ENCODE measurements at regions not wholly inside any gene's neighbourhood (a gene's known extent, or its start where the extent isn't known, plus 50 kb on each side); places are given as distances from the start of the nearest gene placed in this dataset.

DNA sequence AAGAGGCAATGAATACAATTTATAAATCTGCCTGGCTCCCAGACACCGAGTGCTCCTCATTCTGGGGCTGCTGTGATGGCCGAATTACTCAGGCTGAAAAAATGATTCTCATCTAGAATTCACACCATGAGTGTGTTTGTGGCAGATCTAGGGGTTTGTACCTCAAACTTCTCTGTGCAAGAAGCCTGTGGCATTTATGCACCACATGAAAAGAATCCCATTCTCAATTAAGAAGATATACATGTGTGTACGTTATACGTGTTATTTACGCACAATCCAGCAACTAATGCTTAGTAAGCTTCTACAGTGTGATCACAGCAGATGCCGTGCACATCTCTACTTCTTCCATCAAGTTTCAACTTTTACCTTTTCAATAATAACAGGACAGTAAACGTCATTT, 476.8 kb downstream of the SHQ1 start:
- Mint-ChIP-seq H3K36me3 (ENCODE audit: insufficient read depth) (peaks cover 6% of the 10 kb centered on the region), H3K9me3 (no peaks in the 10 kb centered on the region), H3K4me1 (ENCODE audit: low read depth) (peaks cover 37% of the 10 kb centered on the region), H3K27me3 (ENCODE audit: low read depth) (no peaks in the 10 kb centered on the region), H3K4me3 (no peak overlapping the region)
- DNase-seq: no peak
- ATAC-seq: peak in 1 of 2 donors; percentile 9

GRCh38 chr3:72370947-72371346, 477.3 kb downstream of the SHQ1 start:
- no peaks in the 10 kb centered on the region for H3K27me3 Mint-ChIP-seq (ENCODE audit: low read depth)
- peaks cover 6% of the 10 kb centered on the region for H3K36me3 Mint-ChIP-seq (ENCODE audit: insufficient read depth)
- DNase-seq (no peak), ATAC-seq (no peak)
- no peak overlapping the region for H3K4me3 Mint-ChIP-seq
- no peaks in the 10 kb centered on the region for H3K9me3 Mint-ChIP-seq
- H3K4me1 Mint-ChIP-seq (ENCODE audit: low read depth): peaks cover 35% of the 10 kb centered on the region

GRCh38 chr3:72369681-72370080, 478.6 kb downstream of the SHQ1 start:
- Mint-ChIP-seq H3K4me3 (no peak overlapping the region), H3K4me1 (ENCODE audit: low read depth) (peaks cover 24% of the 10 kb centered on the region), H3K9me3 (no peaks in the 10 kb centered on the region), H3K36me3 (ENCODE audit: insufficient read depth) (peaks cover 6% of the 10 kb centered on the region), H3K27me3 (ENCODE audit: low read depth) (no peaks in the 10 kb centered on the region)
- DNase-seq (no peak), ATAC-seq (no peak)

DNA sequence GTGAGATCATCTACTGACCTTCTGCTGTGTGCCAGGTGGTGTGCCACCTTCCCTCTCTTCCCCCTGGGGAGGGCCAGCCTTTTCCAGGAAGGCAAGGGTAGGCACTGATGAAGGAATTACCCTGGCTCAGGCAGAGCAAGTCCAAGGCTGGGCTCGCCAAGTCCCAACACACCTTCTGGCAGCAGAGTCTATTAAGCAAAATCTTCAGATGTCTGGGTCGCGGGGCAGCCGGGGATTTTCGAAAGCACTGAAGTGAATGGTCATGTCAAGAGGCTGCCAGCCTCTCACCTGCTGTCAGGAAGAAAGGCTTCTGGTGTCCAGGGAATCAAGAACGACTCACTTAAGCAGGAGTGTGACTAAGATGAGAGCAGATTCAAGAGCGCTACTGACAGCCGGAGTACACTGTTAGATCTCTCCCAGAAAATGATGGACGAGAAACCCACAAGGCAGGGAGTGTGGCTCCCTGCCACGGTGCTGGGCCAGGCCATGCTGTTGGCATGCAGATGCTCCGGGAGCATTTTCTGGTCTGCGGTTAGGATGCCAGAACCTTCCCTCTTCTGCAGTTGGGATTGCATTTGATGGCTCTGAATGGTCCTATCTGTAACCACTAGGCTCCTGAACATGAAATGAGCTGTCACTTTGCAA, 479.8 kb downstream of the SHQ1 start:
- Mint-ChIP-seq H3K4me3 (no peak overlapping the region), H3K36me3 (ENCODE audit: insufficient read depth) (peaks cover under 1% of the 10 kb centered on the region), H3K4me1 (ENCODE audit: low read depth) (peaks cover 15% of the 10 kb centered on the region), H3K27me3 (ENCODE audit: low read depth) (peaks cover 1% of the 10 kb centered on the region), H3K9me3 (no peaks in the 10 kb centered on the region)
- DNase-seq (no peak), ATAC-seq (no peak)

GRCh38 chr3:72361990-72362389, 486.3 kb downstream of the SHQ1 start:
- ATAC-seq: no peak
- no peak overlapping the region for H3K4me3 Mint-ChIP-seq
- DNase-seq: no peak
- H3K4me1 Mint-ChIP-seq (ENCODE audit: low read depth): no peaks in the 10 kb centered on the region
- H3K9me3 Mint-ChIP-seq: no peaks in the 10 kb centered on the region
- H3K36me3 Mint-ChIP-seq (ENCODE audit: insufficient read depth): no peaks in the 10 kb centered on the region
- H3K27me3 Mint-ChIP-seq (ENCODE audit: low read depth): peaks cover 10% of the 10 kb centered on the region

DNA sequence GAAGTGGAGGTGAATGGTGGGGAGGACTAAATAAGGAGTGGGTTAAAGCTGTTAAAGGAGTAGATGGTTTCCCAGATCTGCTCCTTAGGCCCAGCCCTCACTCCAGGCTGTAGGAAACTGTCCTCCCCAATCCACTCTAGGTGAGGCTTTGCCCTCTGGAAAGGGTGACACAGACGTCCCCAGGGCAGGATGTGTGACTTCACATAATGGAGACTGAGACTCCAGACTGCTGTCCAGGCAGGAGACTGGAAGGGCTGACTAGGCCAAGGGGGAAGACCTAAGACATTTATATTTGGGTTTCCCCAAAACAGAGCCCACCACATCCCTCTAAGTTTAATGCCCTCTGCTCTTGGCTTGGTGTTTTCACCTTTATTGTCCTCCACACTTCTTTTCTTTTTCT, 488.5 kb downstream of the SHQ1 start:
- DNase-seq (no peak), ATAC-seq (no peak)
- Mint-ChIP-seq H3K27me3 (ENCODE audit: low read depth) (peaks cover 10% of the 10 kb centered on the region), H3K4me1 (ENCODE audit: low read depth) (no peaks in the 10 kb centered on the region), H3K4me3 (no peak overlapping the region), H3K36me3 (ENCODE audit: insufficient read depth) (no peaks in the 10 kb centered on the region), H3K9me3 (no peaks in the 10 kb centered on the region)

DNA sequence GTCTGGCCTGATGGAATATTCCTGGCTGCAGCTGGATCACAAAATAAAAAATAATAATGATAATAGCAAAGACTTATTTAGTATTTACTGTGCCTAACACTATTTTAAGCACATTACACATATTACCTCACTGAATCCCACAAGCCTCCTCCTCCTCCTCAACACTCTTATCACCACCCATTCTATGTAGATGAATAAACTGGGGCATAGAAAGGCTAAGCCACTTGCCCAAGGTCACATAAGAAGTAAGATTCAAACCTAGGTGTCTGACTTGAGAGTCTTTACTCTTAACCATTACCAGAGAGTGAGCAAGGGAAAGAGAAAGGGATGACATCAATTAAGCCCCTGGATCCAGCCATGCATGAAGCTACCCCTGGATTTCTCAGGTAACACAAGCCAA, 493.1 kb downstream of the SHQ1 start:
- no peaks in the 10 kb centered on the region for H3K4me1 Mint-ChIP-seq (ENCODE audit: low read depth)
- ATAC-seq (no peak), DNase-seq (no peak)
- no peaks in the 10 kb centered on the region for H3K9me3 Mint-ChIP-seq
- no peaks in the 10 kb centered on the region for H3K27me3 Mint-ChIP-seq (ENCODE audit: low read depth)
- H3K36me3 Mint-ChIP-seq (ENCODE audit: insufficient read depth): no peaks in the 10 kb centered on the region
- H3K4me3 Mint-ChIP-seq: no peak overlapping the region

DNA sequence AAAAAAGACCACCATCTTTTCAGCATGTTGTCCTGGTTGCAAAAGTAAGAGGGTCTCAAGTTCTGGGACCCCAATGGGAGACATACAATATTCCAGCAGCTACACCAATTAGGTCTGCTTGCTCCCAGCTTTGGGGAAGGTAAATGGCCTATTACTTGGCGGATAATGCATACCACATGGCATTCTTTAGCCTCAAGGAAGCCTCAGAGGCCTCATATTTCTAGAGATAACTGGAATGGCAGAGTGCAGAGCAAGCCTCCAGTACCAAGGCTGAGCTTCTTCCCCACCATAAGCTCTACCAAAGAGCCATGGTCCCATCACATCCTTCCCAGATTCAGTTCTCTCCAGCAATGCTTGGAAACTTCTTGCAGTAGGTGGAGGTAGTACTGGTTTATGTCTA, 493.8 kb downstream of the SHQ1 start:
- no peak for ATAC-seq
- no peaks in the 10 kb centered on the region for H3K9me3 Mint-ChIP-seq
- no peaks in the 10 kb centered on the region for H3K4me1 Mint-ChIP-seq (ENCODE audit: low read depth)
- H3K4me3 Mint-ChIP-seq: no peak overlapping the region
- DNase-seq: no peak
- H3K36me3 Mint-ChIP-seq (ENCODE audit: insufficient read depth): no peaks in the 10 kb centered on the region
- H3K27me3 Mint-ChIP-seq (ENCODE audit: low read depth): no peaks in the 10 kb centered on the region

DNA sequence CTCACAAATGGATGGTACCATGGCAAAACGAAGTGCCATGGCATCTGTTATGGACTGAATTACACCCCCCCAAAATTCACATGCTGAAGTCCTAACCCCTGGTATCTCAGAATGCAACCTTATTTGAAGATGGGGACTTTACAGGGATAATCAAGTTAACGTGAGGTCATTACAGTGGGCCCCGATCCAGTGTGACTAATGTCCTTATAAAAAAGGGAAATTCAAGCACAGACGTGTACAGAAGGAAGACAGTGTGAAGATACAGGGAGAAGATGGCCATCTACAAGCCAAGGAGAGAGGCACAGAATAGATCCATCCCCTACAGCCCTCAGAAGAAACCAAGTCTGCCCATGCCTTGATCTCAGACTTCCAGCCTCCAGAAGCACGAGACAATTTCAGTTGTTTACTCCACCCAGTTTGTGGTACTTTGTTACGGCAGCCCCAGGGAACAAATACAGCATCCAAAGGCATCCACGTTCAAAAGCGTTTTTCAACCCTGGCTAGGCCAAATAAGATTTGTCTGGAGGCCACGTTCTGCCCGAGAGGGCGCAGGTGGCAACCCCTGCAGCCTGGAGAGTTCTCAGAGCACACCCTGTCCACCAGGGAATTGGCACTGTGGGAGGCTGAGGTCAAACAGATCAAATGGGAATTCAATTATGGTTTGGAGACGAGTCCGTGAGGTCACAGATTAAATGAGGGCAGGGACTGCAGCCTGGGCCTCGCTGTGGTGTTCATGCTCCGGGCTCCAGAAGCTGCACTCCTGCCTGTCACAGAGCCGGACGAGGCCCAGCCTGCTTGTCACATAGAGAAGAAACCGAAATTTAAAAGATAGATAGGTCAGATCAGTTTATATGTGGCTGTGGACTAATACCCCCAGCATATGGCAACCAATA, 494.8 kb downstream of the SHQ1 start:
- H3K36me3 Mint-ChIP-seq (ENCODE audit: insufficient read depth): no peaks in the 10 kb centered on the region
- DNase-seq: no peak
- H3K27me3 Mint-ChIP-seq (ENCODE audit: low read depth): no peaks in the 10 kb centered on the region
- H3K4me3 Mint-ChIP-seq: no peak overlapping the region
- ATAC-seq: no peak
- H3K4me1 Mint-ChIP-seq (ENCODE audit: low read depth): peaks cover 6% of the 10 kb centered on the region
- H3K9me3 Mint-ChIP-seq: no peaks in the 10 kb centered on the region

DNA sequence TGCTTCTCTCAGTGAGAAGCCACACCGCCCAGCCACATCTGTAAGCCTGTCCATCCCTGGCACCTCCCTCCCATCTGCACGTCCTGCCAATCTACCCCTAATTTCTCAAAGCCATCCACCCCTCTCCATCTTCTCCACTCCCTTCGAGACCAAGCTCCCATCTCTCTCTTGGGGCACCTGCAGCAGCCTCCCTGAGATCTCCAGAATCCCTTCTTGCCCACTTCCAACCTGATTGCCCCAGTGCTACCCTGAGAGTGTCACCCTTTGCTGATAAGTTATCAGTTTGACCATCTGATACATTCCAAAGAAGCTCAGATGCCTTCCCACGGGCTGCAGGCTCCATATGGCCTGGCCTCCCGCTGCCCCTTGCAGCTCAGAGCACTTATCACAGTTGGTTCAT, 496.1 kb downstream of the SHQ1 start:
- peaks cover 19% of the 10 kb centered on the region for H3K4me1 Mint-ChIP-seq (ENCODE audit: low read depth)
- DNase-seq (no peak), ATAC-seq (no peak)
- H3K9me3 Mint-ChIP-seq: no peaks in the 10 kb centered on the region
- no peaks in the 10 kb centered on the region for H3K27me3 Mint-ChIP-seq (ENCODE audit: low read depth)
- H3K4me3 Mint-ChIP-seq: no peak overlapping the region
- no peaks in the 10 kb centered on the region for H3K36me3 Mint-ChIP-seq (ENCODE audit: insufficient read depth)

DNA sequence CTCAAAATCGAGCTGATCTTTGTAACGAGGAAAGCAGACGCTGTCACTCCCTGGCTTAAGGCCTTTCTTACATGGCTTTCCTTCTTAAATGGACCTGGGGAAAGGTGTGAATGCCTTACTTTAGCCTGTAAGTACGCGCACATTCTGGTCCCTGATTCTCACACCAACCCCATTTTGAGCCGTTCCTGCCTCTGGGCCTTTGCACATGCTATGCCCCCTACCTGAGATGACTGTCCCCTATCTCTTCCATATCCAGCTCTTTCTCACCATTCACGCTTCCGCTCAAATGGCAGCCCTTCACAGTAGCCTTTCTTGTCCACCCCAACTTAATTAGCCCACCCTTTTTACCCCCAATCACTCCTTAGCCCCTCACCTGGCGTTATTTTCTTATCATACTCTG, 496.7 kb downstream of the SHQ1 start:
- ATAC-seq: no peak

DNA sequence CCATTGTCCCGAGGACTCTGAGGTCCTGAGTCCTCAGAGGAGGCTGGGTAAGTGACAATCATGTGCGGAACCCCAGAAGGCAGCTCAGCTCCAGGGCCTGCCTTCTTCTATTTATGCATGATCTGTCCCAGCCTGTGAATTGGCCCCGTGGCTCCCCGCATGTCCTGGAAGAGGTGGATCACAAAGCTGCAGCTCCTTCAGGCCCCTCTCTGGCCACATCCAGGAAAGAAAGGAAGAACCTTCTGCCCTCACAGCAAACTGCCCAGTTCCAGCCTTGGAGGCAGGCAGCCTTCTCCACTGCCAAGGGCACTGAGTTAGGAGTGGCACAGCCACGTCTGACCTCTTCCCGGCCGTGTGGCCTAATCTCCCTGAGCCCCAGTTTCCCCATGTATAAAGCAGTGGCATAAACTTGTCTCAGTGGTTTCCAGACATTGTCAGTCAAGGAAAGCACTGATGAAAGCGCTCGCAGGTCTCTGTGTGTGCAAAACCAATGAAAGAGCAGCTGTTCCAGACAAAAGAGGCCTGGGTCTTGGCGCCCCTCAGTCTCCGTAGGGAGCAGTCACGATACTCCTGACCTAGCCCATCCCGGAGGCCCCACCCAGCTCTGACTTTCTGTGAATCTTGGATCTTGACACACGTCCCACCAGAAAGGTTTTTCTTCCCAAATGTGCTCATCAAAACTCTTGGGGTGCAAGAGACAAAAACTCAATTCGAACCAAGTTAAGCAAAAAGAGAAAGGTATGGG, 497.3 kb downstream of the SHQ1 start:
- DNase-seq (no peak), ATAC-seq (no peak)
- Mint-ChIP-seq H3K36me3 (ENCODE audit: insufficient read depth) (no peaks in the 10 kb centered on the region), H3K4me3 (no peak overlapping the region), H3K27me3 (ENCODE audit: low read depth) (no peaks in the 10 kb centered on the region), H3K9me3 (no peaks in the 10 kb centered on the region), H3K4me1 (ENCODE audit: low read depth) (peaks cover 31% of the 10 kb centered on the region)

More for the DNA sequence above, 496.7 kb downstream of the SHQ1 start:
- H3K36me3 Mint-ChIP-seq (ENCODE audit: insufficient read depth): no peaks in the 10 kb centered on the region
- no peak overlapping the region for H3K4me3 Mint-ChIP-seq
- H3K27me3 Mint-ChIP-seq (ENCODE audit: low read depth): no peaks in the 10 kb centered on the region
- no peak for DNase-seq
- peaks cover 25% of the 10 kb centered on the region for H3K4me1 Mint-ChIP-seq (ENCODE audit: low read depth)
- no peaks in the 10 kb centered on the region for H3K9me3 Mint-ChIP-seq

GRCh38 chr3:72348357-72348756, 499.9 kb downstream of the SHQ1 start:
- H3K36me3 Mint-ChIP-seq (ENCODE audit: insufficient read depth): no peaks in the 10 kb centered on the region
- DNase-seq (no peak), ATAC-seq (no peak)
- no peaks in the 10 kb centered on the region for H3K9me3 Mint-ChIP-seq
- no peaks in the 10 kb centered on the region for H3K27me3 Mint-ChIP-seq (ENCODE audit: low read depth)
- peaks cover 57% of the 10 kb centered on the region for H3K4me1 Mint-ChIP-seq (ENCODE audit: low read depth)
- no peak overlapping the region for H3K4me3 Mint-ChIP-seq

DNA sequence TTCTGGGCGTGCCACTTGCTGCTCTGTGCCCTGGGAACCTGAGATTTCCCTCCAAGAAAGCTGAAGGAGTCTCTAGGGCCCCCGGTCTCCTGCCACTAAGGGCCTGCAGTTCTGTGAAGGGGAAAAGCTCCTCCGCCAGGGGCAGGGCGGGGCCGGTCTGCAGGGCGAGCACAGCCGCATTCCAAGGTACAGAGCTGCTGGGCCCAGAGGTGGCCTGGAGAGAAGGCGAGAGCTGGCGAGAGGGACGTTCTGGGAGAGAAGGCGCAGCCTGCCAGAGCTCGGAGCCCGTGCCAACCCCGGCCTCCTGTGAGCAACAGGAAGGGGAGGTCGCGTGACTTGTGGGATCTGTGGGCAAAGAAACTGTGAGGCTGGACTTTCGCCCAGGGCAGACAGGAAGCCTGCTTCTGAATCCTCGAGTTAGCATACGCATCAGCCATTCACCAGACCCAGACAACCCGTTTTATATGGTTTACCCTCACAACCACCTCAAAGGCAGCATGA, 500.4 kb downstream of the SHQ1 start:
- H3K4me1 Mint-ChIP-seq (ENCODE audit: low read depth): peaks cover 62% of the 10 kb centered on the region
- no peaks in the 10 kb centered on the region for H3K27me3 Mint-ChIP-seq (ENCODE audit: low read depth)
- H3K36me3 Mint-ChIP-seq (ENCODE audit: insufficient read depth): no peaks in the 10 kb centered on the region
- H3K9me3 Mint-ChIP-seq: no peaks in the 10 kb centered on the region
- ATAC-seq (peak; percentile 59 to 72), DNase-seq (no peak)
- H3K4me3 Mint-ChIP-seq: no peak overlapping the region

Data from activated T-cell treated with anti-CD3 and anti-CD28 coated beads, Interleukin-2, amount 50 U/mL, for 4 hours (primary cell).